HCT116 (cell line): ENCODE measurements at regions not wholly inside any gene's neighbourhood (a gene's known extent, or its start where the extent isn't known, plus 50 kb on each side); places are given as distances from the start of the nearest gene placed in this dataset.

ENCODE experiments used
- ATAC-seq: fragments of 200-7000 bp; cut with Tn5 transposase; 2 replicates; pipeline ENCODE4 v1.9.1; 2020; ENCODE audit warnings: mild to moderate bottlenecking, moderate library complexity
- BruUV-seq: library from RNA; stranded (reverse); fragments of 400-500 nt; replicated peaks from 2 replicates; lab custom pipeline; 2021; lab: Mats Ljungman, UMichigan
- CTCF ChIA-PET: fragments of 300-600 bp; sonication (Branson Sonifier 250); formaldehyde crosslinking; loops from one replicate; lab custom pipeline; 2021; ENCODE audit warnings: antibody characterized with exemption; lab: Charles Lee
- POLR2A ChIA-PET: fragments of 300-600, 350-600 bp; sonication (Branson Sonifier 250); formaldehyde crosslinking; loops from one replicate; lab custom pipeline; 2021; ENCODE audit warnings: antibody characterized with exemption; lab: Charles Lee
- RAD21 ChIA-PET, 2 experiments: fragments of 300-600 bp; sonication (Branson Sonifier 250); formaldehyde crosslinking; loops; one replicate each; lab custom pipeline; 2023; ENCODE audit warnings: low total read pairs in 2 of 2; ENCODE audit not compliant: uncharacterized antibody in 2 of 2, unreplicated experiment in 2 of 2, low non-redundant PET in 1 of 2; lab: Charles Lee
- DNase-seq: peaks from one replicate; pipeline ENCODE4 v3.0.0-alpha.2; 2010; ENCODE audit warnings: low read depth, low spot score
- H2AFZ ChIP-seq: fragments of 200-600 bp; shearing (Covaris generic), sonication (generic); 2 replicates; pipeline ENCODE4 v1.6.1; 2017; ENCODE audit warnings: low read depth, mixed run types, mixed read lengths, antibody characterized with exemption, low read length; ENCODE audit not compliant: poor library complexity, severe bottlenecking
- H3K27ac ChIP-seq: 2 replicates; pipeline ENCODE4 v1.5.1; 2012; ENCODE audit warnings: low read depth, low read length
- H3K27me3 ChIP-seq: fragments of 200-600 bp; sonication (generic); 2 replicates; pipeline ENCODE4 v1.6.1; 2016; ENCODE audit warnings: mixed run types, low read length, mixed read lengths; ENCODE audit not compliant: insufficient read depth
- H3K36me3 ChIP-seq, 2 experiments: fragments of 200-500 bp in 1 of 2; fragments of 200-600 bp in 1 of 2; sonication (Bioruptor generic) in 1 of 2; sonication (generic) in 1 of 2; 2 replicates each; pipeline versions ENCODE4 v1.5.1 to v1.6.1; 2014 to 2016; ENCODE audit warnings: low read length in 2 of 2, inconsistent platforms in 1 of 2, mixed read lengths in 1 of 2, mixed run types in 1 of 2; ENCODE audit not compliant: insufficient read depth in 2 of 2, control insufficient read depth in 1 of 2
- H3K4me1 ChIP-seq, 2 experiments: fragments of 200-600 bp in 1 of 2; sonication (generic) in 1 of 2; 2 replicates each; pipeline versions ENCODE4 v1.5.1 to v1.6.1; 2012 to 2017; ENCODE audit warnings: low read length in 2 of 2, inconsistent platforms in 1 of 2, mild to moderate bottlenecking in 1 of 2, mixed read lengths in 1 of 2, mixed run types in 1 of 2, moderate library complexity in 1 of 2; ENCODE audit not compliant: insufficient read depth in 2 of 2, control insufficient read depth in 1 of 2
- H3K4me2 ChIP-seq: fragments of 200-600 bp; sonication (generic); 2 replicates; pipeline ENCODE4 v1.6.1; 2017; ENCODE audit warnings: mixed run types, low read length, mixed read lengths
- H3K4me3 ChIP-seq, 2 experiments: fragments of 200-600 bp in 1 of 2; sonication (generic) in 1 of 2; replicated peaks in 1 of 2; 2 replicates each; pipeline ENCODE4 v1.5.1; 2011 to 2016; ENCODE audit warnings: low read length in 2 of 2, control low read depth in 1 of 2, low read depth in 1 of 2, mild to moderate bottlenecking in 1 of 2, mixed read lengths in 1 of 2, mixed run types in 1 of 2
- H3K79me2 ChIP-seq: fragments of 200-600 bp; sonication (generic); 2 replicates; pipeline ENCODE4 v1.6.1; 2017; ENCODE audit warnings: mild to moderate bottlenecking, mixed run types, low read length, moderate library complexity, mixed read lengths; ENCODE audit not compliant: insufficient read depth
- H3K9ac ChIP-seq: fragments of 200-600 bp; sonication (generic); 2 replicates; pipeline ENCODE4 v1.6.1; 2016; ENCODE audit warnings: low read length, mixed read lengths
- H3K9me2 ChIP-seq: fragments of 200-600 bp; sonication (generic), shearing (Covaris generic); 2 replicates; pipeline ENCODE4 v1.6.1; 2017; ENCODE audit warnings: mixed run types, mild to moderate bottlenecking, moderate library complexity; ENCODE audit not compliant: insufficient read depth
- H3K9me3 ChIP-seq, 2 experiments: fragments of 200-500 bp in 1 of 2; fragments of 200-600 bp in 1 of 2; sonication (Bioruptor generic) in 1 of 2; sonication (generic) in 1 of 2; 2 replicates each; pipeline ENCODE4 v1.6.1; 2014 to 2017; ENCODE audit warnings: low read length in 2 of 2, mixed read lengths in 2 of 2, inconsistent platforms in 1 of 2, low read depth in 1 of 2, mild to moderate bottlenecking in 1 of 2, mixed run types in 1 of 2, moderate library complexity in 1 of 2; ENCODE audit not compliant: control insufficient read depth in 1 of 2, insufficient read depth in 1 of 2
- H4K20me1 ChIP-seq: fragments of 200-600 bp; sonication (generic), shearing (Covaris generic); 2 replicates; pipeline ENCODE4 v1.6.1; 2017; ENCODE audit warnings: mixed run types, mild to moderate bottlenecking, moderate library complexity; ENCODE audit not compliant: insufficient read depth
- ATF3 ChIP-seq: IDR thresholded peaks from 2 replicates; pipeline ENCODE4 v1.6.1; 2012
- EZH2phosphoT487 ChIP-seq: fragments of 200-600 bp; IDR thresholded peaks from 2 replicates; pipeline ENCODE4 v1.6.1; 2018; ENCODE audit warnings: antibody characterized with exemption, borderline replicate concordance
- FOSL1 ChIP-seq: IDR thresholded peaks from 2 replicates; pipeline ENCODE4 v1.6.1; 2012; ENCODE audit warnings: low read depth
- intact Hi-C: fragments of 100-400 bp; cut with micrococcal nuclease; formaldehyde crosslinking; loops from 2 replicates; pipeline ENCODE4 v1.10.0; 2022
- TF ChIP-seq, protein P1 (sequence below): IDR thresholded peaks from 2 replicates; pipeline ENCODE4 v1.6.1; 2012; ENCODE audit warnings: low read depth

- no peak for ATAC-seq
- H3K4me2 ChIP-seq, result no peak overlapping the region
- no peak overlapping the region for H3K4me3 ChIP-seq
- TF ChIP-seq, protein P1, sequence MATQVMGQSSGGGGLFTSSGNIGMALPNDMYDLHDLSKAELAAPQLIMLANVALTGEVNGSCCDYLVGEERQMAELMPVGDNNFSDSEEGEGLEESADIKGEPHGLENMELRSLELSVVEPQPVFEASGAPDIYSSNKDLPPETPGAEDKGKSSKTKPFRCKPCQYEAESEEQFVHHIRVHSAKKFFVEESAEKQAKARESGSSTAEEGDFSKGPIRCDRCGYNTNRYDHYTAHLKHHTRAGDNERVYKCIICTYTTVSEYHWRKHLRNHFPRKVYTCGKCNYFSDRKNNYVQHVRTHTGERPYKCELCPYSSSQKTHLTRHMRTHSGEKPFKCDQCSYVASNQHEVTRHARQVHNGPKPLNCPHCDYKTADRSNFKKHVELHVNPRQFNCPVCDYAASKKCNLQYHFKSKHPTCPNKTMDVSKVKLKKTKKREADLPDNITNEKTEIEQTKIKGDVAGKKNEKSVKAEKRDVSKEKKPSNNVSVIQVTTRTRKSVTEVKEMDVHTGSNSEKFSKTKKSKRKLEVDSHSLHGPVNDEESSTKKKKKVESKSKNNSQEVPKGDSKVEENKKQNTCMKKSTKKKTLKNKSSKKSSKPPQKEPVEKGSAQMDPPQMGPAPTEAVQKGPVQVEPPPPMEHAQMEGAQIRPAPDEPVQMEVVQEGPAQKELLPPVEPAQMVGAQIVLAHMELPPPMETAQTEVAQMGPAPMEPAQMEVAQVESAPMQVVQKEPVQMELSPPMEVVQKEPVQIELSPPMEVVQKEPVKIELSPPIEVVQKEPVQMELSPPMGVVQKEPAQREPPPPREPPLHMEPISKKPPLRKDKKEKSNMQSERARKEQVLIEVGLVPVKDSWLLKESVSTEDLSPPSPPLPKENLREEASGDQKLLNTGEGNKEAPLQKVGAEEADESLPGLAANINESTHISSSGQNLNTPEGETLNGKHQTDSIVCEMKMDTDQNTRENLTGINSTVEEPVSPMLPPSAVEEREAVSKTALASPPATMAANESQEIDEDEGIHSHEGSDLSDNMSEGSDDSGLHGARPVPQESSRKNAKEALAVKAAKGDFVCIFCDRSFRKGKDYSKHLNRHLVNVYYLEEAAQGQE, result no peak
- no peak for TF ChIP-seq EZH2phosphoT487
- TF ChIP-seq FOSL1, result no peak
- TF ChIP-seq ATF3, result no peak
- TF ChIP-seq, all 23 proteins: peak for 0
- ChIA-PET POLR2A (no interaction called here), RAD21 (no interaction called here), CTCF (no interaction called here)
- DNase-seq, result no peak
- Histone ChIP-seq H3K27ac (no peak overlapping the region), H3K9ac (no peak overlapping the region), H3K36me3 (no peaks in the 10 kb centered on the region), H3K27me3 (no peaks in the 10 kb centered on the region), H3K4me1 (no peaks in the 10 kb centered on the region), H3K9me2 (no peaks in the 10 kb centered on the region), H4K20me1 (no peaks in the 10 kb centered on the region), H3K79me2 (no peaks in the 10 kb centered on the region), H3K9me3 (no peaks in the 10 kb centered on the region), H2AFZ (no peak overlapping the region)
- no TSS peak for BruUV-seq
- intact Hi-C loops, result no loop called here
These were observed 75.9 kb downstream of the ZIC5 start for GRCh38 chr13:99895444-99896368.
